Posterior cingulate gyrus (tissue), 11 donors: ENCODE measurements at regions not wholly inside any gene's neighbourhood (a gene's known extent, or its start where the extent isn't known, plus 50 kb on each side); places are given as distances from the start of the nearest gene placed in this dataset.

Source experiments
- DNase-seq, 10 donors: peaks; one replicate each; pipeline versions ENCODE4 v3.0.0 to v3.0.0-alpha.2; 2020 to 2021; ENCODE audit warnings: mixed read lengths in 3 of 10
- intact Hi-C: fragments of 100-400 bp; cut with DNase I; formaldehyde crosslinking; loops from one replicate; pipeline ENCODE4 v1.15.1; 2023

DNA sequence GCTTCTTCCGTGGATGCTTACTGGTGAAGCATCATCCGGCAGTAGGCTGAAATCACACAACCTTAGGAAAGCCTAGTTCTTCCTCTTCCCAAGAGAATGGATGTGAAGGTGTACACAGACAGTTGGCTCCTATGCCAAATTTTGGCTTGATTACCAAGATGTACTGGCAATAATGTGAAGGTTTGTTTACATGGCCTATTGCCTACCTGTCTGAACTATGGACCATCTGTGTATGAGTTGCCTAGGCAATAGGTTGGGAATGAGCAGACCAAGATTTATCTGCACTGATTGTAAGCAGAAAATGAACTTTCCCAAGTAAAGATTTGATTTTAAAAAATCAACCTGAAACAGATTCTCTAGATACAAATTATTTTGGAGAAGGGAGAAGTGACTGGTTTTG lies 325.9 kb upstream of the SORCS1 start:
- intact Hi-C loops = no loop called here

DNA sequence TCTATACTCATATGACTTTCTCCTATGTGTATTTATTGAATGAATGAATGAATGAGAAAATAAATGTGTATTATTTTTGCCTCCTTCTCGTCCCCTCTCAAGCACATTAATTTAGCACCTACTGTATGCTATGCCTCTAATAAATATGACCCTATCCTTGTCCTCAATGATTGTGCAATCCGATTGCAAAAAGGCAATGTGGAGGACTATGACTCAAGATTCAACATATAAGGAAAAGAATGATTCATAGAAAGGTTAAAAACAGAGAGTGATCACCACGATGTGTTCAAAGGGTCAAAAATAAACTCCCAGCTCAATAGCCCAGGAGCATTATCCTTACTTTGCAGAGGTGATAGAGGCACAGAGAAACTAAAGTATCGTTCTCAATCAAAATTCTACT lies 322.8 kb upstream of the SORCS1 start:
- intact Hi-C loops = no loop called here
- no peak for DNase-seq

More for the DNA sequence above, 325.9 kb upstream of the SORCS1 start:
- DNase-seq = no peak

DNA sequence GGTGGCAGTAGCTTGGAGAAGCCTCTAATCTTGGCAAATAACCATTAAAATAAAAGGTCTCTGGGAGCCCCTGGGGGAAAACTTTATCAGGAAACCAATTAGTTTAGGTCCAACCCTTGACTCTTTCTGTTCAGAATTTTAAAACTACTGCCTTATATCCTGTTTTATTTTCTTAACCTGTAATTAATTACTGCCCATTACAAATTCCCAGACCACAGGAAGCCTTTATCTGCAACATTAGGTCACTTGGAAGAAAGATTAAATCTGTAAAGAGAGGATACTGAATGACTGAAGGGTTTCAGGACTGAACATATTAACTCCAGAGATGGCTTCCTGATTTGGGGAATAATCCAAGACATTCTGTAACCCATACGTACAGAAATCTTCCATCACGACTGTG lies 320.5 kb upstream of the SORCS1 start:
- intact Hi-C loops = no loop called here
- DNase-seq = no peak

DNA sequence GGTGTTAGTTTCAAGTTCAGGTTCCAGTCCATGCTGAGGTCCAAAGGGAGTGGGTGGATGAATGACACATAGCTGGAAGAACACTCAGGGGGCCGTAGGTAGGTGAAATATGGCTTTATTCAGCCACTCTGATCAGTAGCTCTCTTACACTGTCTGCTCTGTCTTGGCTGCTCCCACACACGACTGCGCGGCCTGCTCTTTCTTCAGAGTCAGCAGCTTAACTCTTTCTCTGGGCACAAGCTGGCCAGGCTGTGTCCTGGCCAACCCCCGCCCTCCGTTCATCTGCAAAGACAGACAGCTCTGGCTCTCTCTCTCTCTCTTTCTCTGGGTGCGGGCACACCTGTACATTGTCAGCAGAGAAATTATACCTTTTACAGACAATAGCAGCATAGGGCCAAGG lies 317.4 kb upstream of the SORCS1 start:
- DNase-seq = peak in 3 of 10 donors; percentile 11 to 64 (median 63)
- intact Hi-C loops = no loop called here

DNA sequence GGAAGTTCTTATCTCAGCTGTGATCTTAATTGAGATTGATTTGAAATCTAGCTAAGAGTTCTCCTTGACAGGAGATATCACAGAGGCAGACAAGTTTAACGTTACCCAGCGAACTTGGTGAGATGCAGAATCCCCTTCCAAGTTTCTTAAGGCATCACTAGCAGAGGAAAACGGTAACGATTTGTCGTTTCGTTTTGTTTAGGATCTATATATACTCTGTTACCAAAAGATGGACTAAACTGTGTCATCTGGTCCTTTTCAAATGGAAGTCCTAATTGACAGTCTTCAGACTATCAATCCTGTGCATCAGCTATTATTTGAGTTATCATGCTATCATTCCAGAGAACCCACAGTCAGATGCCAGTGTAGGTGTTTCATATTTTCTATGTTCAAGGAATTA lies 316.7 kb upstream of the SORCS1 start:
- intact Hi-C loops = no loop called here

DNA sequence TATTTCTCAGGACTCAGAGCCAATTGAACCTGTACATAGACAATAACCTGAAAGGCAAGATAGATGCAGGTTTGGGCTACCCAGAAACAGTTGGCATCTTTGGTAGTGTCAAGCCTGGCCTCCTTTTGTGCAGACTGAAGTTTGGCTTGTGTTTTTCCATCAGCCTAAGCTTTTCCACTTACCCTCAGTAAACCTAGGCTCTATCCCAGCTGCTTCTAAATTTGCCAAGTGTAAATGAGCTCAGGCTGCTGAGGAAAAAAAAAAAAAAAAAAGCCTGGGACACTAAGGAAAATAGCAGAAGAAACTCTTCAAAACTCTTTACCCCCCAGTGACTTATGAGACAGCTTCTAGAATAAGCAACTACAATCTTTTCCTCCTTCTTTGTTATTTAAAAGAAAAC lies 316.3 kb upstream of the SORCS1 start:
- DNase-seq = no peak
- intact Hi-C loops = no loop called here

More for the DNA sequence above, 316.7 kb upstream of the SORCS1 start:
- DNase-seq = no peak

DNA sequence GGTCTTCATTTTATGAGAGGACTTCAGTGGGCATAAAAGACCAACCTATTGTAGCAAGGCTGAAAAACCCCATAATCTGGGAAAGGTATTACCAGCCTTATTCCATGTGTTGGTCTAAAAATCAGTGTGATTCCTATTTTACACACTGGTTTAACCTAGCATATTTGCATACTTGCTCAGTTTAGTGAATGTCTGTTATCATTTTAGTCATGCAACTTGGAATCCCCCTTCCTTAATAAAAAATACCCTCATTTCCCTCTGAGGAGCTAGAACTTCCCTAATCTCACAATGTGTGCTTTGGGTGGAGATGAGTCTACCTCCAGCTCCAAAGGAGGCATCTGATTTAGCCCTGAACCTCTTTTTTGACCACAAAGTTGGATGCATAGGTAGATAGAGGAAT lies 312.8 kb upstream of the SORCS1 start:
- DNase-seq = no peak
- intact Hi-C loops = no loop called here

DNA sequence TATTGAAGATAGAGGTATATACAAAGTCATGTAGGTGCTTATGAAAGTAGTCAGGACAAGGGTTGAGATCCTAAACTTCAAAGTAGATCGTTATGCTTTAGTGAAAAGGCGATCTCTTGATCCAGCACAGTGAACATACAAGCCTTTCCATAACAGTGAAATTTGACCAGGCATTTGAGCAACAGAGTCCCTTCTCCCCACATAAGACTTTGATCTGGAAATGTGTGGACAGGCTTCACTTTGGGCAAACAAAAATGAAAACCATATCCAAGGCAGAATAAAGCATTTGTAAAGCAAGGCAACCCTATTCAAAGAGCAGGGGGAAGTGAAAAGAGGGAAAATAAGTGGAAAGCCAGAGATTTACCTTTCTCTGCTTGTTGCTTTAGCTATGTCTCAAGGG lies 311.9 kb upstream of the SORCS1 start:
- intact Hi-C loops = no loop called here
- no peak for DNase-seq

DNA sequence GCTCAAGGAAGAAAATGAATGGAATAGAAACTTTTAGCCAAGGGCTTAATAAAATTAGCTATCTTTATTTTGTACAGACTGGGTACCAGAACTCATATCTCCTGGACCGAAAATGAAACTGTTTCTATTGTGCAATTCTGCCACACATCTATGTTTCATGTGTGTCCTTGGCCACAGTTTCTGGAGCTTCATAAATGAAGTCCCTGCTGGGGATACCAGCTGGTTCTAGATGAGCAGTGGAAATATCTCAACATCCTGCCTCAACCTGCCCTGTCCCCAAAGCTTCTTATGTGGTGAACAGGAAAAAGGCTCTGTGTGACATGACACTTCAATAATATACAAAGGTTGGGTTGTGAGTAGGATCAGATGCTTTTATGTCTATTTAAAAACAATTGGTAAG lies 310.1 kb upstream of the SORCS1 start:
- DNase-seq = no peak
- intact Hi-C loops = no loop called here

DNA sequence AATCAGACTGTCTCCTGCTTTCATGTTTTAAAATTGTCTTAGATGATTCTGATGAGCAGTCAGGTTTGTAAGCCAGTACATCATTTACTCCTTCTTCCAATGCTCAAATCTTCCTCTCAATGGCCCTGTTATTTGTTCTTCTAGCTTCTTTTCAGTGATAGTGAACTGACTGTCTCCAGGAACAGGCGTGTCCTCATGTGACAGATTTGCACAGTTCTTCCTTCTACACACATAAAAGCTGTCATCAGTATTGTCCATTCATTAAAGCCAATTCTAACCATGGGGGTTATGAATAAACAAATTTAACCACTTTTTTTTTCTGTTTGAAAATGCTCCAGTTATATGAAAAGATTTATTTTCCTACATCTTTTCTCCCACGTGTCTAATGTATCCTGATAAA lies 308.7 kb upstream of the SORCS1 start:
- intact Hi-C loops = no loop called here
- no peak for DNase-seq

DNA sequence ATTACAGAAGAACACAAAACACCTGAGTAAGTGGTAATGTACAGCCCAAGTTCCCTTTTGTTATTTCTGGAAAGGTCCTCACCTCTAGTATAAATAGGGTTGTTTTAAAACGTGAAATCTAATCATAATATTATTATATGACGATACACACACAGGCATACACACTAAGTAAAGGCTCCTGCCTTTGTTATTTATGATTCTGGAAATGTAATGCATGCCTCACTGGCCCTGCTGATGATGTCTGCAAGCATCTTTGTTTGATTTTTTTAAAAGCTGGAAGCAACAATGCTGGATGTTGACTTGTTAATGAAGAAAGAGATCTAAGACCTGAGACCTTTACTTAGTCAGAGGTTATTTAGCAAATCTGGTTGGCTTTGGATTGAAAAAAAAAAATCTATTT lies 307.4 kb upstream of the SORCS1 start:
- intact Hi-C loops = no loop called here
- DNase-seq = no peak

DNA sequence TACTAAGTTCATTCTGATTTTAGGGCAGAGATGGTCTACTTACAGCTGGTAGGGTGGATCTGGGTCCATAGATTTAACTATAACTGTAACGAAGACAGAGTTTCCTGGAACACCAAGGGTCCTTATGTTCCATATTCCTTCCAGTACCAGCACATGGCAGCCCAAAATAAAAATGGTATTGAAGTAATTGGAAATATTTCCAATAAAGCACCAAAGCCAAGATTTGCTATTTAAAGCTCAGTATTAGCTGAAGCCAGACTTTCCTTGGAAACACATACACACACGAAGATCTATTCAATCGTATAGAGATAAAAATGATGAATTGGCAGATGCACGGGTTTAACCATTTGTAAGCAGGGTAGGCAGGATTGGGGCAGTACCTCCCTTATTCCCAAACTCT lies 289.1 kb upstream of the SORCS1 start:
- no peak for DNase-seq
- intact Hi-C loops = no loop called here

DNA sequence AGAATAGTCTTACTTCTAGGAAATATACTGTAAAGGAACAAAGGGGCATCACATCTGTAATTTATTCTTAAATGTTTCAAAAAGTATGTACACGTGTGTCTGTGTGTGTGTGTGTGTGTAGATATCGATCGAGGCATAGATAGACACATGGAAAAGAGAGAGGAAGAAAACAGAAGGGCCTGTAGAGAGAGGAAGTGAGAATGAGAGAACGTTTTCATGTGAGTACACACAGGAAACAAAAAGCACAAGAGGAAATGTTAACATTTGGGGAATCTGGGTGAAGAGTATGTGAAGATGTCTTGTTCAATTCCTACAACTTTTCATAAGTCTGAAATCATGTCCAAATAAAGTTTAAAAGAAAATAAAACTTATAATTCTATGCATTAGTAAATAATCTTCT lies 286.5 kb upstream of the SORCS1 start:
- no peak for DNase-seq
- intact Hi-C loops = no loop called here

DNA sequence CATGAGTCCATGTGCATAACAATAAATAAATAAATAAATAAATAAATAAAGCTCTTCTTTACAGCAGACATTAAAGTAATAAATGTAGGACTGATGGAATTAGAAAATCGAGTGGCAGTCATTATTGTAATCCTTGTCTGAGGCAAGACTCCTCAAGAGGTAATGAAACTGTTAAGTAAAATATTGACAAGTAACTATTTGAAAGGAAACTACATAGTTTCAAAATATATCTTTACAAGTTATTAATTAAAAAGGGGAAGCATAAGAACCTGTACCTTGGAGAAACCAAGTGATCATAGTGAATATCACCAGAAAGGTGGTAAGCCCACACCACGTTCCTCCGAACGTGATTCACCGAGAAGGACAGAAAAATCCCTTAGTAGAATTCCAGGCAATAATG lies 285.6 kb upstream of the SORCS1 start:
- intact Hi-C loops = no loop called here
- DNase-seq = no peak

DNA sequence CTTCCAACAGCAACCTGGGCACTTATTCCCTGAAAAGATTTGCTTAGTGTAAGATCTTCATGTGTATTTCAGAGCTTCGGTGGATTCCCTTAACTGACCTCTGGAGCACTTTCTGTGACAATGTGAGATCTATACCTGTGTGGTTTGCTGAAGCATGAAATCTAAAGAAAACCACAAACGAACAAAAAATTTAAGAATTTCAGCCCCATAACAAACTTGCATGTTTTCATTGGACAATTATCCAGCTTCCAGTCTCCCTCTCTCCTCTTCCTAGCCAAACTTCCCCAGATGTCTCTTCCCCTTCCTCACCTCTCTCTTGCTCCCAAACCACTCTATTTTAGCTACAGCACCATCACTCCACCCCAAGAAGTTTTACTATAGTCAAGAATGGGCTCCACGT lies 279.9 kb upstream of the SORCS1 start:
- intact Hi-C loops = no loop called here
- no peak for DNase-seq

DNA sequence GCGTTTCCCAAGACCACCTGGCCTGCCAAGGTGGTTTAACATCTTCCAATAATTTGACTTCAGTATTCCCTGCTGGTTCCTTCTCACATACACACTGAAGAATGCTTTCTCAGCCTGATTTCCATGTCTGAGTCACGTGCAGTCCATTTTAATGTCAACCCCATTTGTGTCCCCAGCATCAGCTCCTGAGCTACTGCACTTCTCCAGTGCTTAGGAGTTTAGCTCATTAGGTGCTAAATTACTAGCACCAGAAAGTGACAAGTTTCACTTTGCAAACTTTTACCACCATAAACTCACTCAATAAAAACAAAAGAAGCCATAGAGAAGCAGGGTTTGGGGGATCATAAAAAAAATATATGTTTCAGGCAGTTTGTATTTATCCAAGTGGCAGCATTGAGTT lies 279.3 kb upstream of the SORCS1 start:
- no peak for DNase-seq
- intact Hi-C loops = no loop called here

DNA sequence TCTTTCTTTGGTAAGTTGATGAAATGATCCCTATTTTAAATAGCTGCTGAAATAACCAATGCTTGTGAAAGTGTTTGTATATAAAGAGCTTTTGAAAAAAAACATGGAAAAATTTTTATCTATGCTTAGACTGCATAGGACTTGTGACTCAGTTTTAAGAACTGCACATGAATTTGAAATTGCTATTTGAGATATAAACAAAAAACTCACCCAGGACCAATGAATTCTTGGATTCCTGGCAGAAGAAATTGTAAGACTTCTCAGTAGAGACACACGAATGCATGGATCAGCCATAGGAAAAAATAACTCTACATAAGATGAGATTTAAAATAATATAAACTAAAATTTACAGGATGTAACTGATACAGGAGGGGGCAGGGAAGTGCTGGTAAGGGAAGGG lies 278.8 kb upstream of the SORCS1 start:
- no peak for DNase-seq
- intact Hi-C loops = no loop called here

DNA sequence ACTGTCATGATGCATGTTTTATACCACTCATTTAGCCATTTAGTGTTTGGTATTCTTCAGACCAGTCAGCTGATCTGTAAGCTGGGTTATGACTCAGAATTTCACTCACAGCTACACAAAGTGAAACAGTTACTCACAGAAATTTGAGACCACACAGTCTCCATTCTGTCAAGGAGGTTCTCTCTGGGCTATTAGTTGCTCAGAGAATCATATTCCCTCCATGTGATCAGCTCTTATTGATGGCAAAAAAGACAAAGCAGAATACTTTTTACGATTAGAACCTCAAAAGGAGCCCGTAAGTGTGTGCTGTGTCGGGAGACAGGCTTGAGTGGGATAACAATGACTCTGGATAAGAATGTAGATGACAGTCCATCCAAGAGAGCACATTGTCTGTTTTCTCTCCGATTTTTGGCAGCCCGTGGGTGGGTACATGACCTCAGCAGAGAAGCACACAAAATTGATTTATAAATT lies 277.6 kb upstream of the SORCS1 start:
- intact Hi-C loops = no loop called here
- no peak for DNase-seq

DNA sequence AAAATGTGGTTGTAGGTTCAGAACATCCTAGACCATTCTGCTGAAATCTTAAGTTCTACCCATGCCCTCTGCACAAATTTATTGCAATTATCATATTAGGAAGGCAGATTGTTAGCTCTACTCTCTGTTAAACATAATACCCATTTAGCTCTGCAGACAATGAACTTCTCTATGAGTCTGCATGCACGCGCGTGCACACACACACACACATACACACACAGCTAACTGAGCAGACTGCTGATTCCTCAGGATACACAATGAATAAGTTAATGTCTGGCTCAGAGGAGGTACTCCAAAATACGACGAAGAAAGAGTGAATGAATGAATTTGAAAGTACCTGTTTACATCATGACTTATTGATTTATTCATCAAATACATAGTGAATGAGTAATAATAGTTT lies 276.2 kb upstream of the SORCS1 start:
- intact Hi-C loops = no loop called here
- DNase-seq = no peak

DNA sequence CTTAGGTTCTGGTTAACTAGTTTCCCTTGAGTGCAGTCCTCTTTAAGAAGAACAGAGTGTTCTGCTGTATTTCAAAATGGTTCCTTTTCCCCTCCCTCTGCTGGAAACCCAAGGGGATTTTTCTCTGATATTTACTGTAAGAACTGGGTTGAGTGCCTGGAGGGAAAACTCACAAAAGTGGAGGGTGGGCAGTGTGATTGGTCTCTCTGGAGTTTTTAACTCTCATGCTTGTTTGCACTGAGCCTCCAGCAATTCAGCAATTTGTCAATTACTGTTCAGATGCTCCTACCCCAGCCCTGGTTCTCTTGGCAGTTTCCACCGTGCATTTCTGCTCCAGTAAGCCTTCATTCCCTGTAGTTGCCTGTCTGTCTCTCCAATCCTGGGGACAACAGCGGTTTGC lies 273.4 kb upstream of the SORCS1 start:
- intact Hi-C loops = no loop called here
- no peak for DNase-seq

DNA sequence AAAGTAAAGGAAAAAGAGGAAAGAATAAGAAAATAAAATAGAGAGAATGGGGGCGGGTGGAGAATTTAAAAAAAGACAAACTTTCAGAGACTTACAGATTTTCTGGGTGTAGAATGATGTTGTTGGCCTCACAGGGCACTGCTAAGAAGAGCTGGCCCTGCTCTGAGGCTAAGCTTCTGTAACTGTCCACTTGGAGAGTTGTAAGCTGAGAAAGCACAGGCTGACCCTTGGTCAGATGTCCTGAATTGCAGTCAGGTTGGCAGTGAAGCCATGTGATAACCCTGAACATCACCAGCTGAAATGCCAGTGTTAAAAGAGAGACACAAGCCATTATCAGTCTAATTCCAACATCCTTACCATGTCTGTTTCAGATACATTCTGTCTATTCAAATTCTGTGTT lies 272.1 kb upstream of the SORCS1 start:
- intact Hi-C loops = no loop called here
- no peak for DNase-seq

DNA sequence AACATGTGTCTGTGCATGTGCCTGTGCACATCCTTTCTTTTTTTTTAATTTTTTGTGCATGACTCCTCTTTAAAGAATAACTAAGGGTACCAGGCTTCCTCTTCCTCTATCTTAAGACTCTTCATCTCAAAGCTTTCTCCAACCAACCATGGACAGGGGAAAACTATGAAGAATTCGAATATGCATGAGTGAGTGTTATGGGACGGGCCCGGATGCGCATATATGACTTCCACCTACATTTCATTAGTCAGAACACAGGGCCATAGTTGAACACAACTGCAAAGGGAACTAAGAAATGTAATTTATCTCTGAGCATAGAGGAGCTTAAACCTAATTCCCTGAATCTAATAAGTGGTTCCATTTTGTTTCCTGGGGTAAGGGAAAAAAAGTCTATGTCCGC lies 270.3 kb upstream of the SORCS1 start:
- intact Hi-C loops = no loop called here
- no peak for DNase-seq

DNA sequence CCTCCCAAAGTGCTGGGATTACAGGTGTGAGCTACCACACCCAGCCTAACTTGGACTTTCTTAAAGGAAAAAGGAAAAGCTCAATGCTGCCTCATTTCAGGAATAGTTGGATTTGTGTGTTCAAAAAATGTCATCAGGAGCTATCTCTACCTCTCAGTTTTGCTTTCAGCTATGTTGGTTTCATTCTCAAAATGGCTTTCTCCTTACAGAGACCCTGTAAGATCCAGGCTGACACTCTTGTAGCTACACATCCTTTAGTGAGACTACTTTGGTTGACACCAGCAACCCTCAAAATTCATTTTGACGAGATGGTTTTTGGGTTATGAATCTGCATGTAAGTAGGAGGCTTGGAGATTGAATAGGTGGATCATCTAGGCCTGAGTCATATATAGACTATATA lies 269.7 kb upstream of the SORCS1 start:
- intact Hi-C loops = no loop called here
- no peak for DNase-seq

DNA sequence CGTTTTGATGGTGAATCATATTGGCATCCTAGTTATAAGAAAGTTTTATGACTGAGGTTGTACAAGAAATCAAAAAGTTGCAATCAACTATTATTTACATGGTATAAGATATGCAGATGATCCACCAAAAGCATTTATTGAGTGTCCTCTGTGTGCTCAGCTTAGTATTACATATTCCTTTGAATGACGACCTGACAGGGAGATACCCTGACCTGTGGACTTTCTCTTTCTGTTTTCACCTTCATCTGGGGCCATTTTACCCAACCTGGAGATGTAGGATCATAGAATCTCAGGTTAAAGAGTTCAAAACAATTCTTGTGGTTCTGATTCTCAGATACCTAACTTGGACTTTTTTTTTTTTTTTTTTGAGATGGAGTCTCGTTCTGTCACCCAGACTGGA lies 269.1 kb upstream of the SORCS1 start:
- intact Hi-C loops = no loop called here
- no peak for DNase-seq
